HG03097 (cell line): ENCODE measurements at regions not wholly inside any gene's neighbourhood (a gene's known extent, or its start where the extent isn't known, plus 50 kb on each side); places are given as distances from the start of the nearest gene placed in this dataset.
"Not testable (repeated sequence)": the region's sequence is repeated elsewhere in the genome, so short reads cannot be mapped to it uniquely, and the experiment has no call there.

Source experiments
- ATAC-seq: cut with Tn5 transposase; IDR thresholded peaks from one replicate; pipeline ENCODE4 v1.9.1; 2021; ENCODE audit not compliant: unreplicated experiment, low FRiP score

GRCh38 chr3:21894459-21895340 is 143.7 kb upstream of the ZNF385D start:
- no peak for ATAC-seq

GRCh38 chr3:21898316-21898715 is 147.3 kb upstream of the ZNF385D start:
- ATAC-seq, result no peak

GRCh38 chr3:21901484-21901883 is 150.5 kb upstream of the ZNF385D start:
- no peak for ATAC-seq

- ATAC-seq, result no peak
These were observed 151.9 kb upstream of the ZNF385D start for GRCh38 chr3:21902956-21903355.

GRCh38 chr3:21909096-21909495 is 158.1 kb upstream of the ZNF385D start:
- no peak for ATAC-seq

- no peak for ATAC-seq
These were observed 161.7 kb upstream of the ZNF385D start for GRCh38 chr3:21912711-21913110.

- no peak for ATAC-seq
These were observed 162.8 kb upstream of the ZNF385D start for GRCh38 chr3:21913791-21914190.

- ATAC-seq, result no peak
These were observed 163.4 kb upstream of the ZNF385D start for GRCh38 chr3:21914451-21914850.

GRCh38 chr3:21919383-21919782 is 168.4 kb upstream of the ZNF385D start:
- ATAC-seq, result no peak

- ATAC-seq, result no peak
These were observed 169.4 kb upstream of the ZNF385D start for GRCh38 chr3:21920421-21920861.

GRCh38 chr3:21923156-21923555 is 172.1 kb upstream of the ZNF385D start:
- ATAC-seq, result not testable (repeated sequence)

- ATAC-seq, result no peak
These were observed 176.3 kb upstream of the ZNF385D start for GRCh38 chr3:21927261-21927660.

- ATAC-seq, result no peak
These were observed 183.6 kb upstream of the ZNF385D start for GRCh38 chr3:21934591-21934990.

- no peak for ATAC-seq
These were observed 185.2 kb upstream of the ZNF385D start for GRCh38 chr3:21936207-21936606.

GRCh38 chr3:21938267-21938681 is 187.3 kb upstream of the ZNF385D start:
- ATAC-seq, result no peak

- ATAC-seq, result no peak
These were observed 191.3 kb upstream of the ZNF385D start for GRCh38 chr3:21942328-21942727.

GRCh38 chr3:21944251-21944650 is 193.2 kb upstream of the ZNF385D start:
- no peak for ATAC-seq

GRCh38 chr3:21952856-21953255 is 201.8 kb upstream of the ZNF385D start:
- no peak for ATAC-seq

GRCh38 chr3:21954709-21955108 is 203.7 kb upstream of the ZNF385D start:
- no peak for ATAC-seq

- no peak for ATAC-seq
These were observed 204.4 kb upstream of the ZNF385D start for GRCh38 chr3:21955406-21955805.

- no peak for ATAC-seq
These were observed 209.0 kb upstream of the ZNF385D start for GRCh38 chr3:21960033-21960432.

GRCh38 chr3:21962456-21962855 is 211.4 kb upstream of the ZNF385D start:
- ATAC-seq, result no peak
